HEK293 (cell line): ENCODE measurements at regions not wholly inside any gene's neighbourhood (a gene's known extent, or its start where the extent isn't known, plus 50 kb on each side); places are given as distances from the start of the nearest gene placed in this dataset.

Source experiments
- CTCF ChIP-seq: fragments of 450-650 bp; formaldehyde crosslinking; IDR thresholded peaks from 2 replicates; pipeline ENCODE4 v1.5.1; 2016; ENCODE audit warnings: missing biosample characterization, missing genetic modification characterization
- GLI4 ChIP-seq: fragments of 450-650 bp; formaldehyde crosslinking; IDR thresholded peaks from 2 replicates; pipeline ENCODE4 v1.5.1; 2016; ENCODE audit warnings: missing biosample characterization, missing genetic modification characterization
- KLF1 ChIP-seq: fragments of 450-650 bp; formaldehyde crosslinking; IDR thresholded peaks from 2 replicates; pipeline ENCODE4 v1.5.1; 2016; ENCODE audit warnings: missing biosample characterization, missing genetic modification characterization
- ZBTB21 ChIP-seq: fragments of 450-650 bp; formaldehyde crosslinking; IDR thresholded peaks from 2 replicates; pipeline ENCODE4 v1.5.1; 2017; ENCODE audit warnings: missing biosample characterization, missing genetic modification characterization
- ZNF140 ChIP-seq: fragments of 450-650 bp; formaldehyde crosslinking; IDR thresholded peaks from 2 replicates; pipeline ENCODE4 v1.5.1; 2016; ENCODE audit warnings: missing biosample characterization, missing genetic modification characterization
- ZNF175 ChIP-seq: fragments of 450-650 bp; formaldehyde crosslinking; IDR thresholded peaks from 2 replicates; pipeline ENCODE4 v1.5.1; 2016; ENCODE audit warnings: missing biosample characterization, missing genetic modification characterization
- ZNF23 ChIP-seq: fragments of 450-650 bp; formaldehyde crosslinking; IDR thresholded peaks from 2 replicates; pipeline ENCODE4 v1.5.1; 2016; ENCODE audit warnings: missing biosample characterization, missing genetic modification characterization, borderline replicate concordance
- ZNF48 ChIP-seq: fragments of 450-650 bp; formaldehyde crosslinking; IDR thresholded peaks from 2 replicates; pipeline ENCODE4 v1.5.1; 2016; ENCODE audit warnings: missing biosample characterization, missing genetic modification characterization
- ZNF510 ChIP-seq: fragments of 450-650 bp; formaldehyde crosslinking; IDR thresholded peaks from 2 replicates; pipeline ENCODE4 v1.5.1; 2018; ENCODE audit warnings: mild to moderate bottlenecking, missing genetic modification characterization, missing biosample characterization; ENCODE audit not compliant: insufficient replicate concordance
- ZNF791 ChIP-seq: fragments of 450-650 bp; formaldehyde crosslinking; IDR thresholded peaks from 2 replicates; pipeline ENCODE4 v1.5.1; 2016; ENCODE audit warnings: missing biosample characterization, missing genetic modification characterization

GRCh38 chr6:91273729-91274128, 686.9 kb upstream of the MAP3K7 start:
- TF ChIP-seq ZNF48 (tag by site-specific recombination) (no peak), ZNF791 (tag by site-specific recombination) (no peak), ZNF140 (tag by site-specific recombination) (no peak), KLF1 (tag by site-specific recombination) (no peak), ZNF23 (tag by site-specific recombination) (no peak), GLI4 (tag by site-specific recombination) (no peak), CTCF (tag by site-specific recombination) (no peak), ZNF175 (tag by site-specific recombination) (no peak), ZBTB21 (tag by site-specific recombination) (no peak), ZNF510 (no peak)
